HG03175 (cell line): ENCODE measurements at regions not wholly inside any gene's neighbourhood (a gene's known extent, or its start where the extent isn't known, plus 50 kb on each side); places are given as distances from the start of the nearest gene placed in this dataset.
"Not testable (repeated sequence)": the region's sequence is repeated elsewhere in the genome, so short reads cannot be mapped to it uniquely, and the experiment has no call there.

Experiments
- ATAC-seq: cut with Tn5 transposase; IDR thresholded peaks from one replicate; pipeline ENCODE4 v1.9.1; 2021; ENCODE audit warnings: mild to moderate bottlenecking, moderate library complexity; ENCODE audit not compliant: unreplicated experiment

- ATAC-seq = no peak
Observed at GRCh38 chr9:29625292-29625731, 2052.0 kb upstream of the C9orf72 start.

GRCh38 chr9:29625931-29626330 lies 2052.7 kb upstream of the C9orf72 start:
- no peak for ATAC-seq

DNA sequence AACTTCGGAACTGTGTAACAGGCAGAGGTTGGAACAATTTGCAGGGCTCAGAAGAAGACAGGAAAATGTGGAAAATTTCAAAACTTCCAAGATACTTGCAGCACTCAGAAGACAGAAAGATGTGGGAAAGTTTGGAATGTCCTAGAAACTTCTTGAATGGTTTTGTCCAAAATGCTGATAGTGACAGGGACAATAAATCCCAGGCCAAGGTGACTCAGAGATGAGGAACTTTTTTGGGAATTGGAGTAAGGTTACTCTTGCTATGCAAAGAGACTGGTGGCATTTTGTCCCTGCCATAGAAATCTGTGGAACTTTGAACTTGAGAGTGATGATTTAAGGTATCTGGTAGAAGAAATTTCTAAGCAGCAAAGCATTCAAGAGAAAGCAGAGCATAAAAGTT lies 2055.6 kb upstream of the C9orf72 start:
- ATAC-seq = not testable (repeated sequence)

GRCh38 chr9:29637471-29638237 lies 2064.4 kb upstream of the C9orf72 start:
- no peak for ATAC-seq

DNA sequence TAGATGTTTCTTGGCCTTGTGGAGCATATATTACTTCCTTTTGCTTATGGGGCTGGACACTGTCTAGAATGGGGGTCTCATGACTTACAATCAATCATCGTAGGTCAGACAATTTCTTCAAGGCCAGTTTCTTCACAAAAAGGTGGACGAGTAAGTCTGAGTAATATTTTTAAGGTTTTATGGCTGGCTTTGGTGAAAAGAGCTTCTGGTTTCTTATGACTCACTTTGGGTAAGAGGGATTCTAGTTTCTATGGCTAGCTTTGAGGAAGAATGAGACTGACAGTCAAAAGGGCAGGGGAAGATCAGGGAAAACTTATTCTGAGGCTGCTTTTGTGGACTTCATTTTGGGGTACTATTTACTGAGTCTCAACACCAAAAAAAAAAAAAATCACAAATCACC lies 2067.2 kb upstream of the C9orf72 start:
- ATAC-seq = no peak

DNA sequence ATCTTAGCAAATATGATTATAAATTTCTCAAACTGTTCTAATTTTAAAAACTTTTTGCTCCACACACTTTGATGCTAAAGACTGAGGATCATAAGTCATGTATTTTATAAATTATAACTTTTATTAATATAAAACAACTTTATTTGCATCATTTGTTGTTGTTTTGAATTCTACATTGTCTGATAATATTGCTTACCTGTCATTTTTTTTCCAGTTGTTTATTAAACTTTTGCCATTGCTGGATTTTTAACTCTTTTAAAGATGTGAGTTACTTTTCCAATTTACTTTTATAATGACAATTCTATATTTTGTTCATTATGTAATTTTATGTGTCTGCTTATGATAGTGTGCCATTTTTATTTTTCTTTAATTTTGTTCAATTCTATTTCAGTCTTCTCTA lies 2071.2 kb upstream of the C9orf72 start:
- no peak for ATAC-seq

- no peak for ATAC-seq
Observed at GRCh38 chr9:29647451-29647850, 2074.2 kb upstream of the C9orf72 start.

GRCh38 chr9:29648132-29648531 lies 2074.9 kb upstream of the C9orf72 start:
- no peak for ATAC-seq

DNA sequence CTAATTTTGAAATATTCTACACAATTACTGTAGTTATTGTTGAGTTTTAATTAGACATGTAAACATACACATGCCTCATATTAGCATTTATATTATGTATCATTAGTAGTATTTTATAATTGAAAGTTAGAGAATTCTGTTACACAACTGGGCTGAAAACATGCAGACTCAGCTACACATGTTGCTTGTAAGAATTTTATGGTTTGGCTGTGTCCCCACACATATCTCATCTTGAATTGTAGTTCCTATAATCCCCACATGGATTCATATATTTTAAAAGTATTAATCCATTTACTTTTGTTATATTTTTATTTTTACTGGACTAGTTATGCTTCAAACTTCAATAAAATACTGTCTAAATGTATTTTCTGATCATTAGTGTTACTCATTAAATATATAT lies 2075.3 kb upstream of the C9orf72 start:
- ATAC-seq = no peak

- ATAC-seq = no peak
Observed at GRCh38 chr9:29656641-29657406, 2083.5 kb upstream of the C9orf72 start.

- no peak for ATAC-seq
Observed at GRCh38 chr9:29657821-29658220, 2084.5 kb upstream of the C9orf72 start.

DNA sequence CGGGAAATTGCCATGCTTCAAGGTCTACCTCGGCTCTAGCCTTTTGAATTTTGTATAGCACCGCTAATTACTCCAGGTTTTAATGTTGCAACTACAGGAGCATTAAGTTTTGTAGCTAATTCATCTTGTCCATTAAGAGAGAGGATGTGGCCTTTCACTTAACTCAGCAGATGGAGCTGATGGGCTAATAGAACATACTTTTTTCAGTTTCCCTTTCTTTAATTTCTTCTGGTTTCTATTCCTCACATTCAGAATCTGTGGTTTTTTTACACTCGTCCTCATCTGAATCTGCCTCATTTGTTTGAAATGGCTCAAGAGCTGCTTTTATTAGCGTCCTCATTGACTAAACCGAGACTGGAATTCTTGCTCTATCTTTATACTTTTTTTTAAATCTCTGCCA lies 2085.7 kb upstream of the C9orf72 start:
- ATAC-seq = no peak

GRCh38 chr9:29659736-29660135 lies 2086.5 kb upstream of the C9orf72 start:
- no peak for ATAC-seq

DNA sequence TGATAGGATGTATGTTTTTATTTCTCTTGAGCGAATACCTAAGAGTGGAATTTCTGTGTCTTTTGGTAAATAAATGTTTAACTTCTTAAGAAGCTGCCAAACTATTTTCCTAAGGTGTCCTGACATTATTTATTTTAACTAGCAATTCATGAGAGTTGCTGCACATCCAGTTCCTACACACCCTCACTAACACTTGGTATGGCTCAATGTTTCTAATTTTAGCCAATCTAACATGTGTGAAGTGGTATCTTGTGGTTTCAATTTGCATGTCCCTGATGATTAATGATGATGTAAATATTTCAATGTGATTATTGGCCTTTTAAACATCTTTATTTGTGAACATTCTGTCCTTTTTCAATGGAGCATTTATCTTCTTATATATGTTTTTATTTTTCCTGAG lies 2095.5 kb upstream of the C9orf72 start:
- no peak for ATAC-seq

- ATAC-seq = no peak
Observed at GRCh38 chr9:29669613-29670012, 2096.3 kb upstream of the C9orf72 start.

- no peak for ATAC-seq
Observed at GRCh38 chr9:29685531-29685930, 2112.2 kb upstream of the C9orf72 start.

DNA sequence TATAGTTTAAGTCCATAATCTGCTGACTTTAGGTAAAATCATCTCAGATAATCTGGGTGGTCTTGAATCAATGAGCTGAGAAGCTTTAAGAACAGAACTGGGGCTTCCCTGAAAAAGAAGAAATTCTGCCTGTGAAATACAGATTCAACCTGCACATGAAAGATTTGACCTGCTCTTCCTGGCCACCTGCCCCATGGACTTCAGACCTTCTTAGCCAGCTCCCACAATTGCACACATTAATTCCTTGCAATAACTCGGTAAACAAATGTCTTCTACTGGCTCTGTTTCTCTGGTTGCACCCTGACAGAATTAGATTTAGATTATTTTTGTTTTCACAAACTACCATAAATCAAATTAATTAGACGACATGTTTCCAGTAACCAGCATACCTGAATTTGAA lies 2117.9 kb upstream of the C9orf72 start:
- ATAC-seq = no peak

- no peak for ATAC-seq
Observed at GRCh38 chr9:29691758-29692407, 2118.6 kb upstream of the C9orf72 start.

GRCh38 chr9:29697011-29697410 lies 2123.7 kb upstream of the C9orf72 start:
- ATAC-seq = no peak

GRCh38 chr9:29701559-29701958 lies 2128.3 kb upstream of the C9orf72 start:
- ATAC-seq = no peak

DNA sequence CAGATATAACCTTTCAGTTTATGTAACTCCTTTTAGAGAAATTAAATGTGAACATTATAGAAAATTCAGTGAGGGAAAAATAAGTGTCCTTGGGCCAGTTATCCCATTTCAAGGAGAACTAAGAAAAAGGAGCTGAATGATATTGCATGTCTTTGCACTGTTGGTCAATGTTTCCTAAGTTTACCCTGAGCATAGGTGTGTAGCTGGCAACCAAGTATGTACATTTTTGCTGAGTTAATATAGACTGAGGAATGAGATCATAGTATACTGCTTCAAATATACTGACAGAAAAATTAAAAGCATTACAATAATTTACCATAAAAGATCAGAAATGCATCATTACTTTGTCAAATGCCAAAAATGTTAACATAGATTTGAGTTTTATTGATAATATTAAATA lies 2128.7 kb upstream of the C9orf72 start:
- no peak for ATAC-seq

DNA sequence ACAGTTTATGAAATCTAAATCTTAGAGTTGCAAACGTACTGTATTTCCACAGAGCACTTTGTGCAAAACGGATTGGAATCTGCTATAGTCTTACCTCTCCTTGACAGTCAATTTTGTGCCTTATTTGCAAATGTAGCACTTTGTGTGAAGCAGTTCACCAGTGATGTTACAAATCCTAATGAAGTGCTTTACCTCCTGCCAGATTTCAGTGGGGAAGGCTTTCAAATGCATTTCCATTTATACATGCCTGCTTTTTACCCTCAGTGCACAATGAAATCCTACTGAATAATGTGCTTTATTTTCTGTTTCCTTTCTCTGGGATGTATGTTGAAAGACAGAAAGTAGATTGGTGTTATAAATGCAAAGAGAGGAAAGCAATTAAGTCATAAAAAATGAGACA lies 2141.6 kb upstream of the C9orf72 start:
- no peak for ATAC-seq
